Testis (tissue), 2 donors: ENCODE measurements at regions not wholly inside any gene's neighbourhood (a gene's known extent, or its start where the extent isn't known, plus 50 kb on each side); places are given as distances from the start of the nearest gene placed in this dataset.

Experiments
- CTCF ChIP-seq, 3 experiments: fragments of 450-650 bp in 2 of 3; fragments of 200-600 bp in 1 of 3; sonication (generic) in 1 of 3; IDR thresholded peaks; one replicate each; pipeline ENCODE4 v1.5.1; 2016 to 2019; ENCODE audit warnings: antibody characterized with exemption in 3 of 3, mild to moderate bottlenecking in 2 of 3, moderate library complexity in 1 of 3
- POLR2A ChIP-seq: fragments of 450-650 bp; IDR thresholded peaks from one replicate; pipeline ENCODE4 v1.6.1; 2017; ENCODE audit warnings: antibody characterized with exemption, mild to moderate bottlenecking, moderate library complexity

GRCh38 chr13:37395544-37395943 is 203.0 kb downstream of the POSTN start:
- TF ChIP-seq CTCF (IDR thresholded peaks at IDR 0.05) (no peak), POLR2A (no peak)
